Stomach (tissue), 8 donors: ENCODE measurements at regions not wholly inside any gene's neighbourhood (a gene's known extent, or its start where the extent isn't known, plus 50 kb on each side); places are given as distances from the start of the nearest gene placed in this dataset.

ENCODE experiments used
- DNase-seq, 2 donors: peaks; one replicate each; pipeline versions ENCODE4 v3.0.0 to v3.0.0-alpha.2; 2013 to 2019
- H3K27ac ChIP-seq, 5 donors: fragments of 200-600 bp in 4 of 5; sonication (generic) in 4 of 5; one replicate each; pipeline ENCODE4 v1.5.1; 2013 to 2019; ENCODE audit warnings: mild to moderate bottlenecking in 1 of 5, moderate library complexity in 1 of 5
- H3K27me3 ChIP-seq, 3 donors: fragments of 200-600 bp; sonication (generic); one replicate each; pipeline ENCODE4 v1.5.1; 2017 to 2019; ENCODE audit warnings: mixed run types in 1 of 3
- H3K36me3 ChIP-seq, 4 donors: fragments of 200-600 bp; sonication (generic); 1 replicate in 3 of 4; 2 replicates in 1 of 4; pipeline ENCODE4 v1.5.1; 2016 to 2019
- H3K4me1 ChIP-seq, 4 donors: fragments of 200-600 bp; sonication (generic); one replicate each; pipeline ENCODE4 v1.5.1; 2016 to 2019
- H3K4me3 ChIP-seq, 4 donors: fragments of 200-600 bp; sonication (generic) in 3 of 4; one replicate each; pipeline ENCODE4 v1.5.1; 2016 to 2019; ENCODE audit warnings: mild to moderate bottlenecking in 1 of 4
- H3K9me3 ChIP-seq, 4 donors: fragments of 200-600 bp; sonication (generic); one replicate each; pipeline ENCODE4 v1.5.1; 2016 to 2019
- CTCF ChIP-seq, 7 experiments: fragments of 450-650 bp in 4 of 7; fragments of 200-600 bp in 3 of 7; sonication (generic) in 3 of 7; IDR thresholded peaks; one replicate each; pipeline ENCODE4 v1.5.1; 2016 to 2019; ENCODE audit warnings: antibody characterized with exemption in 7 of 7, control low read depth in 2 of 7, mild to moderate bottlenecking in 1 of 7
- EP300 ChIP-seq: sonication (generic); formaldehyde crosslinking; IDR thresholded peaks from one replicate; pipeline ENCODE4 v1.6.1; 2017; ENCODE audit warnings: antibody characterized with exemption
- POLR2A ChIP-seq, 4 donors: fragments of 450-650 bp; IDR thresholded peaks; one replicate each; pipeline ENCODE4 v1.6.1; 2016; ENCODE audit warnings: antibody characterized with exemption in 4 of 4, control low read depth in 2 of 4, mild to moderate bottlenecking in 1 of 4, moderate library complexity in 1 of 4
- POLR2AphosphoS5 ChIP-seq, 3 donors: sonication (generic); formaldehyde crosslinking; IDR thresholded peaks; one replicate each; pipeline ENCODE4 v1.6.1; 2016; ENCODE audit warnings: antibody characterized with exemption in 3 of 3
- WGBS, 5 donors: extraction: QIAGEN DNeasy Blood & Tissue Kit in 3 of 5; methylation state at CpG; one replicate each; pipeline versions ENCODE4 v1.1.5 to v1.1.7; 2013 to 2018; 5-methylcytosine and 5-hydroxymethylcytosine counted together
- intact Hi-C: fragments of 100-400 bp; cut with DNase I; formaldehyde crosslinking; loops from one replicate; pipeline ENCODE4 v1.15.1; 2023; ENCODE audit warnings: low total_unique reads
- donor health status: healthy with polysubstance abuse.
- donor health status: Bipolar disorder and iron deficiency.
- donor health status: healthy.

- TF ChIP-seq POLR2AphosphoS5 (IDR thresholded peaks at IDR 0.05) (no peak), CTCF (IDR thresholded peaks at IDR 0.05) (no peak), EP300 (no peak), POLR2A (IDR thresholded peaks at IDR 0.05) (no peak)
- WGBS, 5 donors = 0 to 3% (median 0%) methylated on average over 1 of the region's 1 CpG
- intact Hi-C loops = no loop called here
- Histone ChIP-seq H3K9me3 (no peaks in the 10 kb centered on the region), H3K27ac (no peak overlapping the region), H3K27me3 (no peaks in the 10 kb centered on the region), H3K4me3 (no peak overlapping the region), H3K36me3 (no peaks in the 10 kb centered on the region), H3K4me1 (peaks cover 0 to 24% (median 2%) of the 10 kb centered on the region in 4 donors)
- peak in 1 of 2 donors; percentile 28 for DNase-seq
Observed at GRCh38 chr9:79809931-79810330, 238.2 kb downstream of the TLE4 start.

GRCh38 chr9:79809316-79809876 is 237.6 kb downstream of the TLE4 start:
- TF ChIP-seq CTCF (IDR thresholded peaks at IDR 0.05) = no peak
- TF ChIP-seq POLR2A (IDR thresholded peaks at IDR 0.05) = no peak
- TF ChIP-seq EP300 = no peak
- no peak for TF ChIP-seq POLR2AphosphoS5 (IDR thresholded peaks at IDR 0.05)
- no peak overlapping the region for H3K27ac ChIP-seq
- 40 to 68% (median 50%) methylated on average over 2 of the region's 2 CpGs for WGBS, 5 donors
- peaks cover 0 to 24% (median 2%) of the 10 kb centered on the region in 4 donors for H3K4me1 ChIP-seq
- intact Hi-C loops = no loop called here
- H3K4me3 ChIP-seq = no peak overlapping the region
- H3K9me3 ChIP-seq = no peaks in the 10 kb centered on the region
- DNase-seq = no peak
- H3K36me3 ChIP-seq = no peaks in the 10 kb centered on the region
- H3K27me3 ChIP-seq = no peaks in the 10 kb centered on the region

GRCh38 chr9:79807971-79808370 is 236.2 kb downstream of the TLE4 start:
- WGBS, 5 donors = 64 to 95% (median 83%) methylated on average over 2 of the region's 2 CpGs
- TF ChIP-seq EP300 = no peak
- no peak for TF ChIP-seq CTCF (IDR thresholded peaks at IDR 0.05)
- TF ChIP-seq POLR2A (IDR thresholded peaks at IDR 0.05) = no peak

GRCh38 chr9:79806086-79806485 is 234.3 kb downstream of the TLE4 start:
- H3K27me3 ChIP-seq = no peaks in the 10 kb centered on the region
- intact Hi-C loops = no loop called here
- no peaks in the 10 kb centered on the region for H3K36me3 ChIP-seq
- H3K4me3 ChIP-seq = no peak overlapping the region
- no peak overlapping the region for H3K27ac ChIP-seq
- H3K9me3 ChIP-seq = no peaks in the 10 kb centered on the region
- TF ChIP-seq POLR2AphosphoS5 (IDR thresholded peaks at IDR 0.05) (no peak), EP300 (no peak), POLR2A (IDR thresholded peaks at IDR 0.05) (no peak), CTCF (IDR thresholded peaks at IDR 0.05) (no peak)
- WGBS, 5 donors = 80 to 88% (median 85%) methylated on average over 4 of the region's 4 CpGs
- no peak for DNase-seq
- H3K4me1 ChIP-seq = peaks cover 0 to 16% (median 2%) of the 10 kb centered on the region in 4 donors

More at GRCh38 chr9:79807971-79808370, 236.2 kb downstream of the TLE4 start:
- H3K27me3 ChIP-seq = no peaks in the 10 kb centered on the region
- no peak for DNase-seq
- H3K4me1 ChIP-seq = peaks cover 0 to 24% (median 2%) of the 10 kb centered on the region in 4 donors
- intact Hi-C loops = no loop called here
- H3K9me3 ChIP-seq = no peaks in the 10 kb centered on the region
- no peaks in the 10 kb centered on the region for H3K36me3 ChIP-seq
- H3K27ac ChIP-seq = no peak overlapping the region
- H3K4me3 ChIP-seq = no peak overlapping the region
